ENCODE measurements at regions not wholly inside any gene's neighbourhood (a gene's known extent, or its start where the extent isn't known, plus 50 kb on each side); places are given as distances from the start of the nearest gene placed in this dataset.

DNA sequence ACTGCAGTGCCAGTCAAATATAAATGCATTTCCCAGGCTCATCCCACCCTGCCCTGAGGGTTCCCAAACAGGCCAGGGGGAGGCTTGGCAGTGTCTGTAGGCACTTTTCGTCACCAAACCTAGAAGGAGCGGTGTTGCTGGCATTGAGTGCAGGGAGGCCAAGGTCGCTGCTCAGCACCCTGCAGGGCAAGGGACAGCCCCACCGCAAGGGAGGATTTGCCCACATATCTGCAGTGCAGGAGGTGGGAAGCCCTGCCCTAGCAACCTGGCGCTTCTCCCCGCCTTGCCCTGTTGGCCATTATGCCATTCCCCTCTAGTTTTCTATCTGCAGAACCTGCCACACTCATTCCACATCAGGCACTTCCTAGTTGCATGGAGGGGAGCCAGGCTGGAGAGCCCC is 327.8 kb upstream of the ADCY2 start:
- no peak for DNase-seq
- no peak overlapping the region for H3K4me2 ChIP-seq (ENCODE audit: low read length, poor library complexity, severe bottlenecking)
- no peak overlapping the region for H3K23ac ChIP-seq (ENCODE audit: low read length in 2 of 2)
- H3K9me3 ChIP-seq (ENCODE audit: control insufficient read depth, low read length) = no peaks in the 10 kb centered on the region
- H4K91ac ChIP-seq (ENCODE audit: low read length) = no peak overlapping the region
- H3K27me3 ChIP-seq (ENCODE audit: control insufficient read depth in 1 of 2, insufficient read depth in 1 of 2, low read length in 2 of 2) = no peaks in the 10 kb centered on the region
- H3K4me1 ChIP-seq (ENCODE audit: control insufficient read depth, insufficient read depth, low read depth, low read length) = no peaks in the 10 kb centered on the region
- H3K4ac ChIP-seq (ENCODE audit: low read depth in 1 of 2, low read length in 2 of 2) = no peak overlapping the region
- no peak overlapping the region for H3K9ac ChIP-seq (ENCODE audit: low read length)
- no peak overlapping the region for H3K14ac ChIP-seq (ENCODE audit: low read length in 2 of 2)
- H3K27ac ChIP-seq (ENCODE audit: low read length, poor library complexity, severe bottlenecking) = no peak overlapping the region
- no peak overlapping the region for H3K18ac ChIP-seq (ENCODE audit: low read depth in 1 of 2, low read length in 2 of 2)
- no peak overlapping the region for H4K8ac ChIP-seq (ENCODE audit: low read length)
- H3K36me3 ChIP-seq (ENCODE audit: control insufficient read depth in 1 of 2, insufficient read depth in 2 of 2, low read depth in 1 of 2, low read length in 2 of 2) = no peaks in the 10 kb centered on the region
- H3K4me3 ChIP-seq (ENCODE audit: insufficient read depth in 1 of 2, low read depth in 1 of 2, low read length in 2 of 2) = no peak overlapping the region
- H2BK5ac ChIP-seq (ENCODE audit: low read depth, low read length, poor library complexity, severe bottlenecking) = no peak overlapping the region
- no peak overlapping the region for H2AK5ac ChIP-seq (ENCODE audit: low read length, severe bottlenecking)
- no peak overlapping the region for H2BK12ac ChIP-seq (ENCODE audit: low read length in 2 of 2)
- WGBS = 81% methylated on average over 6 of the region's 6 CpGs
- H2AFZ ChIP-seq (ENCODE audit: low read depth, low read length) = no peak overlapping the region
- H3K79me1 ChIP-seq (replicated peaks; ENCODE audit: low read length, poor library complexity, severe bottlenecking) = no peaks in the 10 kb centered on the region
- no peak overlapping the region for H2BK15ac ChIP-seq (ENCODE audit: low read depth, poor library complexity, severe bottlenecking)
- no peak overlapping the region for H2BK120ac ChIP-seq (ENCODE audit: low read depth, low read length)

DNA sequence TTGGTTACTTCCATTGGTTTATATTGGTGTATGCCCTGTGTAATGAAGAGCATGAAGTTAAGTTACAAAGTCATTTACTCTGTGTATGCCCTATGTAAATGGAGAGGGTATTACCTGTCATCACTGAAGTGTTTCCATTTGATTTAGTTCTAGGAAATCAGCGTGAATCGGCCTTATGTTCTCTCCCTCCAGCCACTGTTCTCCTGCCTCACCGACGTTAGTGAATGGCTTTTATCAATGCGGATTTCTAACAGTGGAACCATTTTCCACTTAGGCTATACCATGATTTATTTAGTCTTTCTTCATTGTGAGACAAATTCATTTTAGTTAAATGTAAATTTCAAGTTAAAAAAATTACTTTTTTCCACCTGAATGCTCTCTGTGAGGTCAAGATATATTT is 327.0 kb upstream of the ADCY2 start:
- WGBS = 86% methylated on average over 5 of the region's 5 CpGs
- Histone ChIP-seq H2BK15ac (ENCODE audit: low read depth, poor library complexity, severe bottlenecking) (no peak overlapping the region), H2BK12ac (ENCODE audit: low read length in 2 of 2) (no peak overlapping the region), H2BK120ac (ENCODE audit: low read depth, low read length) (no peak overlapping the region), H3K4me1 (ENCODE audit: control insufficient read depth, insufficient read depth, low read depth, low read length) (no peaks in the 10 kb centered on the region), H3K27ac (ENCODE audit: low read length, poor library complexity, severe bottlenecking) (no peak overlapping the region), H3K36me3 (ENCODE audit: control insufficient read depth in 1 of 2, insufficient read depth in 2 of 2, low read depth in 1 of 2, low read length in 2 of 2) (no peaks in the 10 kb centered on the region), H4K91ac (ENCODE audit: low read length) (no peak overlapping the region), H3K18ac (ENCODE audit: low read depth in 1 of 2, low read length in 2 of 2) (no peak overlapping the region), H3K9ac (ENCODE audit: low read length) (no peak overlapping the region), H4K8ac (ENCODE audit: low read length) (no peak overlapping the region), H3K4ac (ENCODE audit: low read depth in 1 of 2, low read length in 2 of 2) (no peak overlapping the region), H3K23ac (ENCODE audit: low read length in 2 of 2) (no peak overlapping the region), H3K14ac (ENCODE audit: low read length in 2 of 2) (no peak overlapping the region), H3K4me2 (ENCODE audit: low read length, poor library complexity, severe bottlenecking) (no peak overlapping the region), H3K9me3 (ENCODE audit: control insufficient read depth, low read length) (no peaks in the 10 kb centered on the region), H3K79me1 (replicated peaks; ENCODE audit: low read length, poor library complexity, severe bottlenecking) (no peaks in the 10 kb centered on the region), H2AFZ (ENCODE audit: low read depth, low read length) (no peak overlapping the region), H3K27me3 (ENCODE audit: control insufficient read depth in 1 of 2, insufficient read depth in 1 of 2, low read length in 2 of 2) (no peaks in the 10 kb centered on the region), H3K4me3 (ENCODE audit: insufficient read depth in 1 of 2, low read depth in 1 of 2, low read length in 2 of 2) (no peak overlapping the region), H2BK5ac (ENCODE audit: low read depth, low read length, poor library complexity, severe bottlenecking) (no peak overlapping the region), H2AK5ac (ENCODE audit: low read length, severe bottlenecking) (no peak overlapping the region)
- no peak for DNase-seq

DNA sequence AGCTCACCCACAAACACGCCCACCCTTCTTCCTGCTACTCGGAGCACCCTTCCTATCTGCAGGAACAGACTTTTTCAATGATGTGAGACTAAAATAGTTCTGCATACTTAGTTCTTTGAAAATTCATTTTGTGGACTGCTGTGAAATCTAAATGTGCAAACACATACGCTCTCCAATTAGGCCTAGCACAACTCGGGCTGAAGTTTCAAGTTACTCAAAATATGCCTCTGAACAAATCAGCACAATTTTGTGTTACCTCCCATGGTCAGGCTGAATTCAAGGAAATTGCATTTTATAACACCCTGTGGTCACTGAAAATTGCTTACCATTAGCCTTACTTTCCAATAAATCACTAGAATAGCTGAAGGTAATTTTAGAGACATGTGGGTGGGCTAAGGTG is 323.8 kb upstream of the ADCY2 start:
- Histone ChIP-seq H3K18ac (ENCODE audit: low read depth in 1 of 2, low read length in 2 of 2) (no peak overlapping the region), H2BK12ac (ENCODE audit: low read length in 2 of 2) (no peak overlapping the region), H3K36me3 (ENCODE audit: control insufficient read depth in 1 of 2, insufficient read depth in 2 of 2, low read depth in 1 of 2, low read length in 2 of 2) (no peaks in the 10 kb centered on the region), H4K8ac (ENCODE audit: low read length) (no peak overlapping the region), H2BK5ac (ENCODE audit: low read depth, low read length, poor library complexity, severe bottlenecking) (no peak overlapping the region), H3K23ac (ENCODE audit: low read length in 2 of 2) (no peak overlapping the region), H3K27ac (ENCODE audit: low read length, poor library complexity, severe bottlenecking) (no peak overlapping the region), H3K14ac (ENCODE audit: low read length in 2 of 2) (no peak overlapping the region), H3K9me3 (ENCODE audit: control insufficient read depth, low read length) (no peaks in the 10 kb centered on the region), H3K9ac (ENCODE audit: low read length) (no peak overlapping the region), H3K4ac (ENCODE audit: low read depth in 1 of 2, low read length in 2 of 2) (no peak overlapping the region), H2AK5ac (ENCODE audit: low read length, severe bottlenecking) (no peak overlapping the region), H3K4me3 (ENCODE audit: insufficient read depth in 1 of 2, low read depth in 1 of 2, low read length in 2 of 2) (no peak overlapping the region), H3K27me3 (ENCODE audit: control insufficient read depth in 1 of 2, insufficient read depth in 1 of 2, low read length in 2 of 2) (no peaks in the 10 kb centered on the region), H4K91ac (ENCODE audit: low read length) (no peak overlapping the region), H2BK120ac (ENCODE audit: low read depth, low read length) (no peak overlapping the region), H3K79me1 (replicated peaks; ENCODE audit: low read length, poor library complexity, severe bottlenecking) (no peaks in the 10 kb centered on the region), H3K4me2 (ENCODE audit: low read length, poor library complexity, severe bottlenecking) (no peak overlapping the region), H3K4me1 (ENCODE audit: control insufficient read depth, insufficient read depth, low read depth, low read length) (no peaks in the 10 kb centered on the region), H2AFZ (ENCODE audit: low read depth, low read length) (no peak overlapping the region), H2BK15ac (ENCODE audit: low read depth, poor library complexity, severe bottlenecking) (no peak overlapping the region)
- 56% methylated on average over 2 of the region's 4 CpGs for WGBS
- no peak for DNase-seq

DNA sequence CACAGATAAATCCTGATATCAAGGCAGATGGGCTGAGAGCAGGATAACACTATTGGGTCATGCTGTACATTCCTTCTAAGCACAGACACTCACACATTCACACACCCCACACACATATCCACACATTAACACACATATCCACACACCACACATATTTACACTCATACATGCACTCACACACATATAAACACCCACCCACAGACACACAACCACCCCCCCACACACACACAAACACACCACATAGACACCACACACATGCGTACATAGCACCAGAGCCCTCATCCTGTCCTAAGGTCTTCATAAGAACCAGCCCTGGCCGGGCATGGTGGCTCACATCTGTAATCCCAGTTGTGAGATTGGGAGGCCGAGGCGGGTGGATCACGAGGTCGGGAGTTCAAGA is 322.3 kb upstream of the ADCY2 start:
- no peak overlapping the region for H2BK5ac ChIP-seq (ENCODE audit: low read depth, low read length, poor library complexity, severe bottlenecking)
- no peaks in the 10 kb centered on the region for H3K9me3 ChIP-seq (ENCODE audit: control insufficient read depth, low read length)
- 86% methylated on average over 5 of the region's 6 CpGs for WGBS

More for the DNA sequence above, 322.3 kb upstream of the ADCY2 start:
- Histone ChIP-seq H3K9ac (ENCODE audit: low read length) (no peak overlapping the region), H3K27ac (ENCODE audit: low read length, poor library complexity, severe bottlenecking) (no peak overlapping the region), H4K8ac (ENCODE audit: low read length) (no peak overlapping the region), H2BK15ac (ENCODE audit: low read depth, poor library complexity, severe bottlenecking) (no peak overlapping the region), H3K36me3 (ENCODE audit: control insufficient read depth in 1 of 2, insufficient read depth in 2 of 2, low read depth in 1 of 2, low read length in 2 of 2) (no peaks in the 10 kb centered on the region), H3K18ac (ENCODE audit: low read depth in 1 of 2, low read length in 2 of 2) (no peak overlapping the region), H3K4me3 (ENCODE audit: insufficient read depth in 1 of 2, low read depth in 1 of 2, low read length in 2 of 2) (no peak overlapping the region), H4K91ac (ENCODE audit: low read length) (no peak overlapping the region), H3K23ac (ENCODE audit: low read length in 2 of 2) (no peak overlapping the region), H2AFZ (ENCODE audit: low read depth, low read length) (no peak overlapping the region), H3K79me1 (replicated peaks; ENCODE audit: low read length, poor library complexity, severe bottlenecking) (no peaks in the 10 kb centered on the region), H3K27me3 (ENCODE audit: control insufficient read depth in 1 of 2, insufficient read depth in 1 of 2, low read length in 2 of 2) (no peaks in the 10 kb centered on the region), H2BK12ac (ENCODE audit: low read length in 2 of 2) (no peak overlapping the region), H3K14ac (ENCODE audit: low read length in 2 of 2) (no peak overlapping the region), H2AK5ac (ENCODE audit: low read length, severe bottlenecking) (no peak overlapping the region), H3K4ac (ENCODE audit: low read depth in 1 of 2, low read length in 2 of 2) (no peak overlapping the region), H3K4me1 (ENCODE audit: control insufficient read depth, insufficient read depth, low read depth, low read length) (no peaks in the 10 kb centered on the region), H2BK120ac (ENCODE audit: low read depth, low read length) (no peak overlapping the region), H3K4me2 (ENCODE audit: low read length, poor library complexity, severe bottlenecking) (no peak overlapping the region)
- no peak for DNase-seq
